Jurkat, Clone E6-1 (cell line): ENCODE measurements at regions not wholly inside any gene's neighbourhood (a gene's known extent, or its start where the extent isn't known, plus 50 kb on each side); places are given as distances from the start of the nearest gene placed in this dataset.

ENCODE experiments used
- DNase-seq: peaks from one replicate; pipeline ENCODE4 v3.0.0-alpha.2; 2011; ENCODE audit warnings: low read depth, low spot score
- H3K4me3 ChIP-seq: 2 replicates; pipeline ENCODE4 v1.5.1; 2011; ENCODE audit warnings: mild to moderate bottlenecking, low read length, control low read depth, moderate library complexity

GRCh38 chr16:55242667-55243066, 81.3 kb upstream of the IRX6 start:
- no peak for DNase-seq
- H3K4me3 ChIP-seq, result no peak overlapping the region

- no peak for DNase-seq
- H3K4me3 ChIP-seq, result no peak overlapping the region
Measured at GRCh38 chr16:55248058-55248457, 75.9 kb upstream of the IRX6 start.

GRCh38 chr16:55248494-55248893, 75.5 kb upstream of the IRX6 start:
- DNase-seq, result no peak
- no peak overlapping the region for H3K4me3 ChIP-seq

GRCh38 chr16:55249361-55249760, 74.6 kb upstream of the IRX6 start:
- DNase-seq, result no peak
- H3K4me3 ChIP-seq, result no peak overlapping the region

- DNase-seq, result no peak
- no peak overlapping the region for H3K4me3 ChIP-seq
Measured at GRCh38 chr16:55249936-55250335, 74.1 kb upstream of the IRX6 start.

- DNase-seq, result no peak
- no peak overlapping the region for H3K4me3 ChIP-seq
Measured at GRCh38 chr16:55250701-55251100, 73.3 kb upstream of the IRX6 start.

- H3K4me3 ChIP-seq, result no peak overlapping the region
- no peak for DNase-seq
Measured at GRCh38 chr16:55251151-55251550, 72.9 kb upstream of the IRX6 start.

GRCh38 chr16:55252577-55252976, 71.4 kb upstream of the IRX6 start:
- no peak for DNase-seq
- H3K4me3 ChIP-seq, result no peak overlapping the region

GRCh38 chr16:55253987-55254386, 70.0 kb upstream of the IRX6 start:
- DNase-seq, result no peak
- no peak overlapping the region for H3K4me3 ChIP-seq

GRCh38 chr16:55255733-55256282, 68.2 kb upstream of the IRX6 start:
- no peak overlapping the region for H3K4me3 ChIP-seq
- no peak for DNase-seq

- no peak for DNase-seq
- H3K4me3 ChIP-seq, result no peak overlapping the region
Measured at GRCh38 chr16:55256412-55257016, 67.5 kb upstream of the IRX6 start.

- no peak overlapping the region for H3K4me3 ChIP-seq
- peak; percentile 48 for DNase-seq
Measured at GRCh38 chr16:55257966-55258613, 65.9 kb upstream of the IRX6 start.

- no peak for DNase-seq
- H3K4me3 ChIP-seq, result no peak overlapping the region
Measured at GRCh38 chr16:55261301-55261700, 62.7 kb upstream of the IRX6 start.

GRCh38 chr16:55263271-55264250, 60.4 kb upstream of the IRX6 start:
- no peak for DNase-seq
- H3K4me3 ChIP-seq, result no peak overlapping the region

GRCh38 chr16:55264949-55265348, 59.1 kb upstream of the IRX6 start:
- DNase-seq, result no peak
- no peak overlapping the region for H3K4me3 ChIP-seq

- no peak overlapping the region for H3K4me3 ChIP-seq
Measured at GRCh38 chr16:55265926-55266325, 58.1 kb upstream of the IRX6 start.

GRCh38 chr16:55271945-55272513, 52.0 kb upstream of the IRX6 start:
- no peak for DNase-seq
- no peak overlapping the region for H3K4me3 ChIP-seq

More at GRCh38 chr16:55265926-55266325, 58.1 kb upstream of the IRX6 start:
- DNase-seq, result no peak

GRCh38 chr16:55272744-55273143, 51.3 kb upstream of the IRX6 start:
- no peak for DNase-seq
- no peak overlapping the region for H3K4me3 ChIP-seq

- no peak overlapping the region for H3K4me3 ChIP-seq
- DNase-seq, result no peak
Measured at GRCh38 chr16:55273356-55273755, 50.6 kb upstream of the IRX6 start.
